Liver (tissue), 8 donors: ENCODE measurements at regions not wholly inside any gene's neighbourhood (a gene's known extent, or its start where the extent isn't known, plus 50 kb on each side); places are given as distances from the start of the nearest gene placed in this dataset.

Experiments
- DNase-seq: peaks from one replicate; pipeline ENCODE4 v3.0.0-alpha.2; 2017; ENCODE audit warnings: low spot score
- H3K27ac ChIP-seq, 2 donors: one replicate each; pipeline ENCODE4 v1.7.0; 2013; ENCODE audit warnings: inconsistent platforms in 2 of 2, low read length in 2 of 2, control low read depth in 1 of 2, low read depth in 1 of 2, mild to moderate bottlenecking in 1 of 2
- H3K27me3 ChIP-seq, 4 donors: one replicate each; pipeline versions ENCODE4 v1.6.1 to v1.7.0; 2013; ENCODE audit warnings: low read length in 3 of 4, inconsistent platforms in 1 of 4, mild to moderate bottlenecking in 1 of 4, moderate library complexity in 1 of 4; ENCODE audit not compliant: control insufficient read depth in 4 of 4, insufficient read depth in 4 of 4
- H3K36me3 ChIP-seq, 4 donors: one replicate each; pipeline versions ENCODE4 v1.6.1 to v1.7.0; 2013; ENCODE audit warnings: low read length in 3 of 4, mild to moderate bottlenecking in 3 of 4, low read depth in 1 of 4, moderate library complexity in 1 of 4; ENCODE audit not compliant: control insufficient read depth in 4 of 4, insufficient read depth in 3 of 4
- H3K4me1 ChIP-seq, 4 donors: one replicate each; pipeline versions ENCODE4 v1.6.1 to v1.7.0; 2013; ENCODE audit warnings: low read length in 3 of 4, mild to moderate bottlenecking in 3 of 4, moderate library complexity in 1 of 4; ENCODE audit not compliant: control insufficient read depth in 4 of 4, insufficient read depth in 4 of 4
- H3K4me3 ChIP-seq, 3 donors: one replicate each; pipeline versions ENCODE4 v1.6.1 to v1.7.0; 2013; ENCODE audit warnings: low read length in 3 of 3, control low read depth in 1 of 3, low read depth in 1 of 3, mild to moderate bottlenecking in 1 of 3
- H3K9ac ChIP-seq, 2 donors: one replicate each; pipeline ENCODE4 v1.7.0; 2013; ENCODE audit warnings: low read length in 2 of 2, mild to moderate bottlenecking in 2 of 2, moderate library complexity in 2 of 2, control low read depth in 1 of 2, low read depth in 1 of 2
- H3K9me3 ChIP-seq, 4 donors: one replicate each; pipeline versions ENCODE4 v1.6.1 to v1.7.0; 2013; ENCODE audit warnings: low read length in 3 of 4; ENCODE audit not compliant: control insufficient read depth in 4 of 4
- ATF3 ChIP-seq: IDR thresholded peaks from 2 replicates; pipeline ENCODE4 v1.6.1; 2016; ENCODE audit warnings: antibody characterized with exemption
- CTCF ChIP-seq: fragments of 150-350 bp; IDR thresholded peaks from 2 replicates; pipeline ENCODE4 v1.5.1; 2017; ENCODE audit warnings: improper control_type of control experiment, low read depth, low read length; ENCODE audit not compliant: missing input control
- EGR1 ChIP-seq, 2 donors: IDR thresholded peaks; 2 replicates each; pipeline ENCODE4 v1.6.1; 2016 to 2018; ENCODE audit warnings: antibody characterized with exemption in 2 of 2, low read depth in 2 of 2
- FOXA1 ChIP-seq: IDR thresholded peaks from 2 replicates; pipeline ENCODE4 v1.6.1; 2016; ENCODE audit warnings: antibody characterized with exemption
- FOXA2 ChIP-seq: IDR thresholded peaks from 2 replicates; pipeline ENCODE4 v1.6.1; 2016; ENCODE audit warnings: antibody characterized with exemption
- GABPA ChIP-seq, 2 donors: IDR thresholded peaks in 1 of 2; conservative IDR thresholded peaks in 1 of 2; 2 replicates each; pipeline ENCODE4 v1.6.1; 2016; ENCODE audit warnings: antibody characterized with exemption in 2 of 2, mild to moderate bottlenecking in 1 of 2, moderate library complexity in 1 of 2
- HNF4A ChIP-seq, 2 donors: conservative IDR thresholded peaks; 2 replicates each; pipeline ENCODE4 v1.6.1; 2016; ENCODE audit warnings: antibody characterized with exemption in 2 of 2, mild to moderate bottlenecking in 2 of 2
- HNF4G ChIP-seq: IDR thresholded peaks from 2 replicates; pipeline ENCODE4 v1.6.1; 2016; ENCODE audit warnings: antibody characterized with exemption
- JUND ChIP-seq, 2 donors: IDR thresholded peaks; 2 replicates each; pipeline ENCODE4 v1.6.1; 2016; ENCODE audit warnings: antibody characterized with exemption in 2 of 2
- MAX ChIP-seq: IDR thresholded peaks from 2 replicates; pipeline ENCODE4 v1.6.1; 2016; ENCODE audit warnings: antibody characterized with exemption
- NR2F2 ChIP-seq: IDR thresholded peaks from 2 replicates; pipeline ENCODE4 v1.6.1; 2016; ENCODE audit warnings: antibody characterized with exemption
- RAD21 ChIP-seq, 2 donors: IDR thresholded peaks; 2 replicates each; pipeline ENCODE4 v1.6.1; 2016; ENCODE audit warnings: antibody characterized with exemption in 2 of 2, mild to moderate bottlenecking in 2 of 2
- REST ChIP-seq: IDR thresholded peaks from 2 replicates; pipeline ENCODE4 v1.6.1; 2016; ENCODE audit warnings: antibody characterized with exemption, mild to moderate bottlenecking
- RXRA ChIP-seq, 2 donors: IDR thresholded peaks; 2 replicates each; pipeline ENCODE4 v1.6.1; 2017 to 2018; ENCODE audit warnings: antibody characterized with exemption in 2 of 2, mild to moderate bottlenecking in 1 of 2
- SP1 ChIP-seq: IDR thresholded peaks from 2 replicates; pipeline ENCODE4 v1.6.1; 2018; ENCODE audit warnings: antibody characterized with exemption, mild to moderate bottlenecking
- TAF1 ChIP-seq: conservative IDR thresholded peaks from 2 replicates; pipeline ENCODE4 v1.6.1; 2016; ENCODE audit warnings: antibody characterized with exemption, mild to moderate bottlenecking
- YY1 ChIP-seq: IDR thresholded peaks from 2 replicates; pipeline ENCODE4 v1.6.1; 2016; ENCODE audit warnings: antibody characterized with exemption, mild to moderate bottlenecking
- ZBTB33 ChIP-seq: IDR thresholded peaks from 2 replicates; pipeline ENCODE4 v1.6.1; 2016; ENCODE audit warnings: antibody characterized with exemption
- WGBS: extraction: QIAGEN DNeasy Blood & Tissue Kit; methylation state at CpG from one replicate; pipeline ENCODE4 v1.1.7; 2013; 5-methylcytosine and 5-hydroxymethylcytosine counted together
- donor health status: healthy.
- donor health status: healthy.
- donor health status: healthy.
- donor health status: healthy.
- donor health status: healthy.

GRCh38 chrX:99602107-99602506 is 808.0 kb downstream of the PCDH19 start:
- H3K4me1 ChIP-seq: no peaks in the 10 kb centered on the region
- no peaks in the 10 kb centered on the region for H3K27me3 ChIP-seq
- DNase-seq: no peak
- H3K9ac ChIP-seq: no peak overlapping the region
- H3K9me3 ChIP-seq: no peaks in the 10 kb centered on the region
- H3K4me3 ChIP-seq: no peak overlapping the region
- no peaks in the 10 kb centered on the region for H3K36me3 ChIP-seq
- H3K27ac ChIP-seq: no peak overlapping the region
- TF ChIP-seq JUND (IDR thresholded peaks at IDR 0.05) (no peak), HNF4A (conservative IDR thresholded peaks at IDR 0.05) (no peak), REST (no peak), GABPA (IDR thresholded peaks at IDR 0.05 in 1 of 2, conservative IDR thresholded peaks at IDR 0.05 in 1 of 2) (no peak), EGR1 (IDR thresholded peaks at IDR 0.05; ENCODE audit: low read depth in 2 of 2) (no peak), FOXA1 (no peak), RXRA (IDR thresholded peaks at IDR 0.05) (no peak), MAX (no peak)

- no peak for DNase-seq
- no peaks in the 10 kb centered on the region for H3K27me3 ChIP-seq
- H3K9ac ChIP-seq: no peak overlapping the region
- no peak for TF ChIP-seq ZBTB33
- TF ChIP-seq NR2F2: no peak
- TF ChIP-seq TAF1: no peak
- no peak for TF ChIP-seq CTCF
- no peak for TF ChIP-seq RAD21 (IDR thresholded peaks at IDR 0.05)
- TF ChIP-seq JUND (IDR thresholded peaks at IDR 0.05): no peak
- no peak for TF ChIP-seq SP1
- no peak for TF ChIP-seq MAX
- no peak for TF ChIP-seq GABPA (IDR thresholded peaks at IDR 0.05 in 1 of 2, conservative IDR thresholded peaks at IDR 0.05 in 1 of 2)
- TF ChIP-seq FOXA1: no peak
- TF ChIP-seq EGR1 (IDR thresholded peaks at IDR 0.05; ENCODE audit: low read depth in 2 of 2): no peak
- TF ChIP-seq HNF4G: no peak
- no peak for TF ChIP-seq REST
- no peak for TF ChIP-seq ATF3
- TF ChIP-seq FOXA2: no peak
- no peak for TF ChIP-seq YY1
- H3K4me1 ChIP-seq: no peaks in the 10 kb centered on the region
- 88% methylated on average over 3 of the region's 3 CpGs for WGBS
- no peaks in the 10 kb centered on the region for H3K36me3 ChIP-seq
- H3K9me3 ChIP-seq: no peaks in the 10 kb centered on the region
- no peak overlapping the region for H3K4me3 ChIP-seq
- no peak overlapping the region for H3K27ac ChIP-seq
Observed at GRCh38 chrX:99588936-99589335, 821.1 kb downstream of the PCDH19 start.
